HL-60/S4 (cell line): ENCODE measurements at regions not wholly inside any gene's neighbourhood (a gene's known extent, or its start where the extent isn't known, plus 50 kb on each side); places are given as distances from the start of the nearest gene placed in this dataset.

Source experiments
- in situ Hi-C: fragments of 300-500 bp; cut with MboI; formaldehyde crosslinking; loops from 2 replicates; pipeline ENCODE4 v1.14.3; 2022; ENCODE audit warnings: low sequenced_read_pairs

GRCh38 chr17:77886387-77886728 lies 72.1 kb upstream of the TNRC6C start:
- in situ Hi-C loops, result no loop called here

GRCh38 chr17:77887110-77887463 lies 71.4 kb upstream of the TNRC6C start:
- in situ Hi-C loops, result no loop called here

GRCh38 chr17:77887464-77888241 lies 70.8 kb upstream of the TNRC6C start:
- in situ Hi-C loops, result no loop called here

GRCh38 chr17:77888242-77889134 lies 70.0 kb upstream of the TNRC6C start:
- in situ Hi-C loops, result no loop called here

- in situ Hi-C loops, result no loop called here
These were observed 69.4 kb upstream of the TNRC6C start for GRCh38 chr17:77889135-77889505.

- in situ Hi-C loops, result no loop called here
These were observed 68.4 kb upstream of the TNRC6C start for GRCh38 chr17:77889866-77890760.

GRCh38 chr17:77890771-77891170 lies 67.7 kb upstream of the TNRC6C start:
- in situ Hi-C loops, result no loop called here

GRCh38 chr17:77891602-77892001 lies 66.9 kb upstream of the TNRC6C start:
- in situ Hi-C loops, result no loop called here

- in situ Hi-C loops, result no loop called here
These were observed 66.5 kb upstream of the TNRC6C start for GRCh38 chr17:77892031-77892430.

- in situ Hi-C loops, result no loop called here
These were observed 65.9 kb upstream of the TNRC6C start for GRCh38 chr17:77892469-77893143.

GRCh38 chr17:77893144-77894044 lies 65.1 kb upstream of the TNRC6C start:
- in situ Hi-C loops, result no loop called here

- in situ Hi-C loops, result no loop called here
These were observed 64.2 kb upstream of the TNRC6C start for GRCh38 chr17:77894126-77894956.

GRCh38 chr17:77897741-77898301 lies 60.7 kb upstream of the TNRC6C start:
- in situ Hi-C loops, result no loop called here

- in situ Hi-C loops, result no loop called here
These were observed 59.7 kb upstream of the TNRC6C start for GRCh38 chr17:77898521-77899434.

GRCh38 chr17:77899498-77899897 lies 59.0 kb upstream of the TNRC6C start:
- in situ Hi-C loops, result no loop called here

- in situ Hi-C loops, result no loop called here
These were observed 57.0 kb upstream of the TNRC6C start for GRCh38 chr17:77901481-77901880.

GRCh38 chr17:77905266-77905665 lies 53.2 kb upstream of the TNRC6C start:
- in situ Hi-C loops, result no loop called here
